AG08395 (cell line): ENCODE measurements at regions not wholly inside any gene's neighbourhood (a gene's known extent, or its start where the extent isn't known, plus 50 kb on each side); places are given as distances from the start of the nearest gene placed in this dataset.
"Not testable (repeated sequence)": the region's sequence is repeated elsewhere in the genome, so short reads cannot be mapped to it uniquely, and the experiment has no call there.

Source experiments
- DNase-seq: peaks from one replicate; pipeline ENCODE4 v3.0.0; 2012; ENCODE audit warnings: mixed read lengths, low spot score

GRCh38 chr14:44616204-44616603 lies 109.1 kb upstream of the FSCB start:
- DNase-seq: no peak

- no peak for DNase-seq
These were observed 106.1 kb upstream of the FSCB start for GRCh38 chr14:44613061-44613712.

GRCh38 chr14:44612002-44612401 lies 104.9 kb upstream of the FSCB start:
- peak; percentile 1 for DNase-seq

- DNase-seq: no peak
These were observed 102.9 kb upstream of the FSCB start for GRCh38 chr14:44609876-44610510.

DNA sequence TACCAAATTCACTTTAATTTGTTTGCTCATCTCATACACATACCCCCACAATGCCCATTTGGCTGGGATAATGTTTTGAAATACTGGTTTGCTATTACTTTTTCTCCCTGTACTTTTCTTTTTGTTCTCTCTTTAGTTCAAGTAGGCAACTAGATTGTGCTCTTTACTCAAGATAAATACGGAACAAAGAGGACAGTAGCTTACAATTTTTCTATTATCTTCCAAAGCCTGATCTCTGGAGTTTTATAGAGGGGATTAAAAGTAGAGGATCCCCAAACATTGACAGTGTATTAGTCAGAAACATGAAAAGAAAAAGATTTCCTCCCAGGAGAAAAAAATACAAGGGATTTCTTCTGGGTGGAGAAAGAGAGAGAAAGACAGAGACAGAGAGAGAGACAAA lies 102.1 kb upstream of the FSCB start:
- DNase-seq: no peak

GRCh38 chr14:44607701-44608100 lies 100.6 kb upstream of the FSCB start:
- no peak for DNase-seq

- DNase-seq: no peak
These were observed 99.5 kb upstream of the FSCB start for GRCh38 chr14:44606576-44606975.

DNA sequence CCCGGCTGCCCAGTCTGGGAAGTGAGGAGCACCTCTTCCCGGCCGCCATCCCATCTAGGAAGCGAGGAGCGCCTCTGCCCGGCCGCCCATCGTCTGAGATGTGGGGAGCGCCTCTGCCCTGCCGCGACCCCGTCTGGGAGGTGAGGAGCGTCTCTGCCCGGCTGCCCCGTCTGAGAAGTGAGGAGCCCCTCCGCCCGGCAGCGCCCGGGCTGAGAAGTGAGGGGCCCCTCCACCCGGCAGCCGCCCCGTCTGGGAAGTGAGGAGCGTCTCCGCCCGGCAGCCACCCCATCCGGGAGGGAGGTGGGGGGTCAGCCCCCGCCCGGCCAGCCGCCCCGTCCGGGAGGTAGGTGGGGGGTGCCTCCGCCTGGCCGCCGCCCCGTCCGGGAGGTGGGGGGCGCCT lies 94.2 kb upstream of the FSCB start:
- not testable (repeated sequence) for DNase-seq

- DNase-seq: no peak
These were observed 82.1 kb upstream of the FSCB start for GRCh38 chr14:44589180-44589579.

- DNase-seq: no peak
These were observed 79.8 kb upstream of the FSCB start for GRCh38 chr14:44586910-44587309.

- no peak for DNase-seq
These were observed 69.3 kb upstream of the FSCB start for GRCh38 chr14:44576356-44576755.

DNA sequence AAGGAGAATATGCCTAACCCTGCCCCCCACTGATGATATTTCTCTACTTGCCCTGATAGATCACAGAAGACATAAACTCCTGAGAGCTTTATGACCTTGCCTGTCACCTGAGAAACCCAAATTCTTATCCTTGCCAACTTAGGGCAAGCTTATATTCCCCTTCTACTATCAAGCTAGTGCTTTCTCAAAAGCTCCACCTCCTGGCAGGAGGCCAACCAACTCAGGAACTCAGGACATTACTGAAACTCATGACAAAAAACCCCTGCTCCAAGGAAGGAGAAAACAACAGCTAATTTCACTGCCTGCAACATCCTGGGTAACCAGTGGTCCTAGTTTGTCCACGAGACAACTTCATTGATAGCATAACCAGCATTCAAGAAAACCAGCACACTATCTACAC lies 60.9 kb upstream of the FSCB start:
- no peak for DNase-seq

- no peak for DNase-seq
These were observed 58.9 kb upstream of the FSCB start for GRCh38 chr14:44565968-44566367.

GRCh38 chr14:44564908-44565307 lies 57.8 kb upstream of the FSCB start:
- DNase-seq: no peak
